SH-SY5Y (cell line): ENCODE measurements at regions not wholly inside any gene's neighbourhood (a gene's known extent, or its start where the extent isn't known, plus 50 kb on each side); places are given as distances from the start of the nearest gene placed in this dataset.

Experiments
- GATA2 ChIP-seq: IDR thresholded peaks from 2 replicates; pipeline ENCODE4 v1.6.1; 2011; ENCODE audit warnings: mild to moderate bottlenecking, low read depth, low read length
- GATA3 ChIP-seq: IDR thresholded peaks from 2 replicates; pipeline ENCODE4 v1.6.1; 2011; ENCODE audit warnings: low read depth, mild to moderate bottlenecking, low read length, moderate library complexity

DNA sequence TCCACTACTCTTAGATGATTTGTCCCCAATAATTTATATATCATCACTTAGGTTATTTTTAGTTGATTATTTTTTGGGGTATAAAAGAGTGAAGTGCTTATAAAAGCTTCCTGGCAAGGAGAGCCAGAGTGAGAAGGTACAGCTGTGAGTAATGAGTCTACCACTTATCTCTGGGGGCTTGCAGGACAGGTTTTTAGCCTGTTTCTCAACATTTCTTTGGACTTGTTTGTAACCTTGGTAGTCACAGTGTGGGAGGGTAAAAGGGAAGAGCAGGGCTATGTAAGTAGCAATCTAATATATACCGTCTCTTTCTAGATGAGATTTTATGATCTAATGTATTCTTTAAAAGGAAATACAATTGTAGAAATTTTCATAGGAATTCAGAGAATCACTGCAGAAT, 321.3 kb upstream of the GOLIM4 start:
- TF ChIP-seq GATA3 (no peak), GATA2 (no peak)
